ENCODE measurements at regions not wholly inside any gene's neighbourhood (a gene's known extent, or its start where the extent isn't known, plus 50 kb on each side); places are given as distances from the start of the nearest gene placed in this dataset.

DNA sequence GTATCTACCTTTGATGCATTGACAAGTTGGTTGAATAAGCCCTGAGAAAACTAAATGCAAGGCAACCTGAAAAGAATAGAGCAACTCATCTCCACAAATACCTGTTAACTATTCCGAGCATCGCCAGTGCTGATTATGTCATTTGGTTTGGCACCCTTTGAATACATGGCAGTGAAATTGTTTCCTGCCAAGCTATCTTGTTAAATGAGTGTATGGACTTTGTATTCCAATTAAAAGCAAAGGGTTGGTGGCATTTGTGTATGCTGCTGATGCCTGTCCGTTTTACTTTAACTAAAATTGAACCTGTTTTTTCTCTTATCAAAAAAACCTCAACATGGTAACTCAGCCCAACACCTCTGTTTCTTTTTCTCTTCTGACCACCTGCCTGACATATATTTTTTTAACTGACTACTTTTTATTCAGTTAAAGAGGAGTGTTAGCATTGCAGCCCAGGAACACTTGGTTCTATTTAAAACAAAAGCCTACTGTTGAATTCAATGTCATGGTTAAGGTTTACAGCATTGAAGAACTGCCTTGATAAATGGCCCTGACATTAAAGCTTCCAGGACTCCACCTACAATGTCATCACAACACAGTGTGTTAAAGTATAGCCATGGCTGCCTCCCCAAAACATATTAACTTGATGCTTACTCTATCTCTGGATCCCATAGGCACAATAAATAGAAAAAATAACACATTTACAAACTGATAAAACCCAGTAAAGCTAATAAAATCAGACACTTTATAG is 838.3 kb upstream of the NOVA1 start:
- intact Hi-C loops (cut with DNase I), result no loop called here
- DNase-seq, result no peak
- H3K4me3 ChIP-seq, result no peak overlapping the region
- TF ChIP-seq, protein P1, sequence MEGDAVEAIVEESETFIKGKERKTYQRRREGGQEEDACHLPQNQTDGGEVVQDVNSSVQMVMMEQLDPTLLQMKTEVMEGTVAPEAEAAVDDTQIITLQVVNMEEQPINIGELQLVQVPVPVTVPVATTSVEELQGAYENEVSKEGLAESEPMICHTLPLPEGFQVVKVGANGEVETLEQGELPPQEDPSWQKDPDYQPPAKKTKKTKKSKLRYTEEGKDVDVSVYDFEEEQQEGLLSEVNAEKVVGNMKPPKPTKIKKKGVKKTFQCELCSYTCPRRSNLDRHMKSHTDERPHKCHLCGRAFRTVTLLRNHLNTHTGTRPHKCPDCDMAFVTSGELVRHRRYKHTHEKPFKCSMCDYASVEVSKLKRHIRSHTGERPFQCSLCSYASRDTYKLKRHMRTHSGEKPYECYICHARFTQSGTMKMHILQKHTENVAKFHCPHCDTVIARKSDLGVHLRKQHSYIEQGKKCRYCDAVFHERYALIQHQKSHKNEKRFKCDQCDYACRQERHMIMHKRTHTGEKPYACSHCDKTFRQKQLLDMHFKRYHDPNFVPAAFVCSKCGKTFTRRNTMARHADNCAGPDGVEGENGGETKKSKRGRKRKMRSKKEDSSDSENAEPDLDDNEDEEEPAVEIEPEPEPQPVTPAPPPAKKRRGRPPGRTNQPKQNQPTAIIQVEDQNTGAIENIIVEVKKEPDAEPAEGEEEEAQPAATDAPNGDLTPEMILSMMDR (IDR thresholded peaks at IDR 0.05), result no peak
- no peaks in the 10 kb centered on the region for H3K36me3 ChIP-seq
- no peak for ATAC-seq
- no peaks in the 10 kb centered on the region for H3K9me3 ChIP-seq
- H3K27me3 ChIP-seq, result no peaks in the 10 kb centered on the region
- no peak overlapping the region for H3K27ac ChIP-seq
- H3K4me1 ChIP-seq, result no peaks in the 10 kb centered on the region
- WGBS, 2 donors, result 73 to 75% methylated on average over 3 of the region's 3 CpGs

DNA sequence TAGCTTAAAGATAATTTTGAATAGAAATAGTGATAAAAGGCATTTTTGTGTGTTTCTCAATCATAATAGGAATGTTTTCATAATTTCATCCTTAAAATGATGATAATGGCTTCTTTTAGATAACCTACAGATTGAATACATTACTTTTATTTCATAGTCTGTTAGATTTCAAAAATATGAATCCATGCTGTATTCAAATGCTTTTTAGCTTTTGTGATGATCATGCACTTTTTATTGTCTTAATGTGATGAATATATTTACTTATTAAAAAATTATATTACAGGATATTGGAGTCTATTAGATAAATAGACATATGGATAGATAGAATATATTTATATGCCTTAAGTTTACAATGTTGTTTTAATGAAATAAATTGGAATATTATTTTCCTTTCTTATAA is 886.8 kb upstream of the NOVA1 start:
- H3K27me3 ChIP-seq, result no peaks in the 10 kb centered on the region
- no peaks in the 10 kb centered on the region for H3K36me3 ChIP-seq
- no peak for DNase-seq
- H3K4me3 ChIP-seq, result no peak overlapping the region
- H3K27ac ChIP-seq, result no peak overlapping the region
- ATAC-seq, result no peak
- H3K4me1 ChIP-seq, result no peaks in the 10 kb centered on the region
- TF ChIP-seq, protein P1 (IDR thresholded peaks at IDR 0.05), result no peak
- intact Hi-C loops (cut with DNase I), result no loop called here
- H3K9me3 ChIP-seq, result no peaks in the 10 kb centered on the region

DNA sequence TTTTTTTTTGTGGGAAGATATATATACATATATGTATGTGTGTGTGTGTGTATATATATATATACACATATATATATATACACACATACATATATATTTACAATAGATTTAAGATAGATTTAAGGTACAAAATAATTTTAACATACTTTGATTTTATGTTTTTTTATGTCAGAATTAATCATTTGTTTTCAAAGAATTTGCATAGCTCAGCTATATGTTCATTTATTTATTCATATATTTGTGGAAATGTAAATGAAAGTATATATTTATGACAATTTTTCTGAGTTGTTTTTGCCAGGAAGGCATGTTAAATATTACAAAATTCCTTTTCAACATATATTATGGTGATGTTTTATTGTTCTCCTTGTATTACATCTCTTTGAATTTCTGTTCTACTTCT is 887.4 kb upstream of the NOVA1 start:
- H3K9me3 ChIP-seq, result no peaks in the 10 kb centered on the region

DNA sequence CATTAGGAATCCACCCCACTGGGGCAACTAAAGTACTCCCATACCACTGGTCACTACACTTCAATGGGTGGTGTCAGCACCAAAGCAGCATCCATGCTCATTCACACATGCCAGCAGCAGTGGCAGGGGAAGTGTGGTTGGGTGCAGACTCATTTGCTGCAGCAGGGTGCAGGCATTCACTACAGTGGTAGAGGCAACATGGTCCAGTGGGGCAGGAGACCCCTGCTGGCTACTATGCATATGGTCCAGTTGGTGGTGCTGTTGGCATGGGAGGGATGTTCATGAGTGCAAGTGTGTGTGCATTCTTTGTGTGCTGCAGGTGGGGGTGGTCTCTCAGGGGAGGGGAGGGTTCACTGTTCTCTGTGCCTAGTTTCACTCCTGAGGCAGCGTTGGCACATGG is 908.4 kb upstream of the NOVA1 start:
- Histone ChIP-seq H3K27me3 (no peaks in the 10 kb centered on the region), H3K4me1 (no peaks in the 10 kb centered on the region), H3K27ac (no peak overlapping the region), H3K36me3 (no peaks in the 10 kb centered on the region), H3K4me3 (no peak overlapping the region), H3K9me3 (peaks cover 0 to 55% (median 14%) of the 10 kb centered on the region in 11 donors)
- ATAC-seq, result no peak
- TF ChIP-seq, protein P1 (IDR thresholded peaks at IDR 0.05), result no peak
- no peak for DNase-seq
- WGBS, 2 donors, result 56 to 75% methylated on average over 1 of the region's 1 CpG
- intact Hi-C loops (cut with DNase I), result no loop called here

More for the DNA sequence above, 887.4 kb upstream of the NOVA1 start:
- Histone ChIP-seq H3K27me3 (no peaks in the 10 kb centered on the region), H3K4me3 (no peak overlapping the region), H3K36me3 (no peaks in the 10 kb centered on the region), H3K4me1 (no peaks in the 10 kb centered on the region), H3K27ac (no peak overlapping the region)
- DNase-seq (no peak), ATAC-seq (no peak)
- TF ChIP-seq, protein P1 (IDR thresholded peaks at IDR 0.05), result no peak
- intact Hi-C loops (cut with DNase I), result no loop called here

Data from heart right ventricle (tissue), 16 donors.